GM19193 (cell line): ENCODE measurements at regions not wholly inside any gene's neighbourhood (a gene's known extent, or its start where the extent isn't known, plus 50 kb on each side); places are given as distances from the start of the nearest gene placed in this dataset.
A peak's percentile ranks its signal among the peaks of the same experiment; 100 is the strongest.

Experiments used
- POLR2A ChIP-seq: IDR thresholded peaks from 4 replicates; pipeline ENCODE4 v1.6.1; 2011; ENCODE audit not compliant: insufficient read depth, insufficient read length; ENCODE audit errors: extremely low read depth

DNA sequence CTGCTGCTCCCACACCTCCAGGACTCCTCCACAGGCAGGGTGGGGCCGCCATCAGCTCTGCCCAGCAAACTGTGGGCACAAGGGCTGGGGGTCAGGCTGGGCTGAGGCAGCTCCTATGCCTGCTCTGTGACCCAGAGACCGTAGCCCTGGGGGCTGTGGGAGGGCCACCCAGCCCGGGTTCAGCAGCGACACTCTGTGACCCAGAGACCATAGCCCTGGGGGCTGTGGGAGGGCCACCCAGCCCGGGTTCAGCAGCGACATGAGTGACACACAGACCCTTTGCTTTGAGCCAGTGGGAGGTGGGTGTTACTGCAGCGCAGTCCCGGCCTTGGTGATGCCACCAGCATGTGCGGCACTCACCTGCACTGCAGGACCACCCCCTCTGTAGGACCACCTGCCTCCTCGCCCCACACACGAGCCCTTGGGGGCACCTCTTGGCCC, 118.9 kb upstream of the LPCAT1 start:
- TF ChIP-seq POLR2A: no peak

DNA sequence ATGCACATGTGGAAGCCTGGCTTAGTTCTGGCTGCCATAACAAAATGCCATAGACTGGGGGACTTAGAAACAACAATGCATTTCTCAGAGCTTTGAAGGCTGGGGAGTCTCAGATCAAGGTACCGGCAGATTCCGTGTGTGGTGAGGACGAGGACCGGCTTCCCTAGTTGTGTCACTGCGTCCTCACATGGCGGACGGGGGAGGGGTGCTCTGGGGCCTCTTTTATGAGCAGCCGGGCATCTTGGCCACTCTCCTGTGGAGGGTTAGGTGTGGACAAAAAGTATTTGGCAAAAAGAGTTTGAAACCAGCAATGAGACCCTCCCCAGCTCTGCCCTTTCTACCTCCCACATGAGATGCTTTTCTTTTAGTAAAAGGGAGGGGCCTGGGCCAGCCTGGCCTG, 118.5 kb upstream of the LPCAT1 start:
- no peak for TF ChIP-seq POLR2A

DNA sequence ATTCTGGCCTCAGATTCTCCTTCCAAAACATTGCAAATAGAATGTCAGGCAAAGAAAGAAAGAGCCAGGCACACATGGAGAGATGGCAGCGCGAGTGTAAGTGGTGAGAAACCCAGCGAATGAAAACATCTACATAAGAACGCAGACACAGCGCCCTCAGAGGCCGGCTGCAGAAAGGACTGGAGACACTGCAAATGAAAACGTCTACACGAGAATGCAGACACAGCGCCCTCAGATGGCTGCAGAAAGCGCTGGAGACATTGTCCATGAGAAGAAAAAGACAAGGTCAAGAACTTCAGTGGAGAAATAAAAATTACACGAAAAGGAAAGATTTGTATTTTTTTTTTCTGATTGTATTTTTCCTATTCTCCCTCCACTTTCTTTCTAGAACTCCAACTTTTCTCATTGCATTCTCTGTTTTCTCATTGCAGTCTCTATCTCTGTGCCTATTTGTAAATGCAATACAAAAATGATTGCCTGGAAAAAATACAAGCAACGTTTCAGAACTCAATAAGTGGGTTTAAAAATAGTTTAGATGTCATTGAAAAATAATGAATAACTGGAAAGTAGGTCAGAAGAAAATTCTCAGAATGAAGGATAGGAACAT, 117.9 kb upstream of the LPCAT1 start:
- TF ChIP-seq POLR2A: no peak

DNA sequence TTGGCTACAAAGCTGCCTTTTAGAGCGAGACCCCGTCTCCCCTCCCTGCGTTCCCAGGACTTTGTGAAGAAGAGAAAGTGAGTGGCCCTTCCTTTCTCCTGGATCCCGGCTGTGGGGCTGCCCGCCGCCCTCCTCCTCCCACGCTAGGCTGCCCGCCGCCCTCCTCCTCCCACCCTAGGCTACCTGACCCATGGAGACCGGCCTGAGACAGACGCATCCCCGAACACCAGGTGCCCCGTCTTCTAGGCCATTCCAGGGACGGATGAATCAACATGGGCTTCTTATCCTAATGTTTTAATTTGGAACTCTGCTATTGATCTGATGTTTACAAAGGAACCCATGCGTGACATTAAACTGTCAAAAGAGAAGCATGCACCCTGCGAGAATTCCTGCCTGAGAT, 117.3 kb upstream of the LPCAT1 start:
- TF ChIP-seq POLR2A: no peak

DNA sequence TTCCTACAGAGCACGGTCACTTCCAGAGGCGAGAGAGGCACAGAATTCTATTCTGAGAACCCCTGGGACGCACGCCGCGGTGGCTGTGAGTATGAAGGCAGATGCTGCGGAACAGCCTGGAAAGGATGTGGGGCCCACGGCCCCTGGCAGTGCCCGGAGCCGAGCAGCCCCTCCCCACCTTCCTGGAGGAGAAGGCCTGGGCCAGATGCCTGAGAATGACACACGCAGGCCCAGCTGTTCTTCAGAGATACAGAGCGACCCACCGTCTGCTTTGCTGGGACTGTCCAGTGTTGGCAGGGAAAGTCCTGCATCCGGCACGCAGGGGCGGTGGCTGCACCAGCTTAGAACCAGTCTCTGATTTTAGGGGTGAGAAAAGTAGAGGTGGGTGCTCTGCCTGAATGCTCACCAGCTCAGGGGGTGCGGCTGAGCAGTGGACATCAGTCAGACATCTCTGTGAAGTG, 116.7 kb upstream of the LPCAT1 start:
- TF ChIP-seq POLR2A: no peak

DNA sequence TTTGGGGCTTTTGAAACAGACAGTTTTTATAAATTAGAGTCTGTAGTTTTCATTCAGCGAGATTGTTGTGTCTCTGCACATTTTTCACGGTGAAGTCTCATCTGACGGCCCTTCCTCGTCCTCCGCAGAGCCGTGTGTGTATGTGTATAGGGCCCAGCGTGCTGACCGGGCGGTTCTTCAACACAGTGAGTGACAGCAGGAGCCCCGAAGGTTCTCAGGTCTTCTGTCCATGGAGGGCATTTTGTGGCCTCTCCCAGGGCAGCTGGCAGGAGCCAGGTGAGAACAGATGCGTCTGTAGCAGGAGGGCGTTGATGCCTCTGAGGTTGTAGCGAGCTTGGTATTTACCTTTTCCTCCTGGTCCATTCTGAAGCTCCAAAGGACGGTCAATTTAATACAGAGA, 116.0 kb upstream of the LPCAT1 start:
- no peak for TF ChIP-seq POLR2A

DNA sequence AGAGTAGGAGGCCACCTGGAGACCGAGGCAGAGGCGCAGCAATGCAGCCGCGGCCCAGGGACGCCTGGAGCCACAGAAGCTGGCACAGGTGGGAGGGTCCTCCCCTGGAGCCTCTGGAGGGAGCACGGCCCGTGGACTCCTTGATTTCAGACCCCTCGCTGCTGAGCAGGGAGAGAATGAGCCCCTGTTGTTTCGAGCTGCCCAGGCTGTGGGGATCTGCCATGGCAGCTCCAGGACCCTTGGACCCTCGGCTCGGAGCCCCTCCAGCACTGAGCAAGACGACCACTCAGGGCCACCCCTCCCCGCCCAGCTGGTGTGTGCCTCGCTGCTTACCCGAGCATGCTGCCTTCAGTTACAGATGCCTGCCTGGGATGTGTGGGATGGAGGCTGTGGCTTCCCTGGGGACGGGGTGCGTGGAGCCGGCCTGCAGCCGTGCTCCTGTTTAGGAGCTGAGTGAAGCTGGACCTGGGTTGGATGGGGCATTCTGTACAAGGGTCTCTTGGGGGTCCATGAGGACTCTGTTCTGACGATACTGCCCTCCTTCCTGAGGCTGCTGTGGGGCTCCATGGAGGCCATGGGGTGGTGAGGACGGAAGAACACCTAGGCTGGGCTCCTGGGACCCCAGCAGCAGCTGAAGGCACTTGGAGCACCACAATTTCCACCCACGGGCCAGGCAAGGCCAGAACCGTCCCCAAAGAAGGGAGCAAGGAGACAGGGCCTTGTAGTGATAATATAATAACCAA, 115.1 kb upstream of the LPCAT1 start:
- no peak for TF ChIP-seq POLR2A

DNA sequence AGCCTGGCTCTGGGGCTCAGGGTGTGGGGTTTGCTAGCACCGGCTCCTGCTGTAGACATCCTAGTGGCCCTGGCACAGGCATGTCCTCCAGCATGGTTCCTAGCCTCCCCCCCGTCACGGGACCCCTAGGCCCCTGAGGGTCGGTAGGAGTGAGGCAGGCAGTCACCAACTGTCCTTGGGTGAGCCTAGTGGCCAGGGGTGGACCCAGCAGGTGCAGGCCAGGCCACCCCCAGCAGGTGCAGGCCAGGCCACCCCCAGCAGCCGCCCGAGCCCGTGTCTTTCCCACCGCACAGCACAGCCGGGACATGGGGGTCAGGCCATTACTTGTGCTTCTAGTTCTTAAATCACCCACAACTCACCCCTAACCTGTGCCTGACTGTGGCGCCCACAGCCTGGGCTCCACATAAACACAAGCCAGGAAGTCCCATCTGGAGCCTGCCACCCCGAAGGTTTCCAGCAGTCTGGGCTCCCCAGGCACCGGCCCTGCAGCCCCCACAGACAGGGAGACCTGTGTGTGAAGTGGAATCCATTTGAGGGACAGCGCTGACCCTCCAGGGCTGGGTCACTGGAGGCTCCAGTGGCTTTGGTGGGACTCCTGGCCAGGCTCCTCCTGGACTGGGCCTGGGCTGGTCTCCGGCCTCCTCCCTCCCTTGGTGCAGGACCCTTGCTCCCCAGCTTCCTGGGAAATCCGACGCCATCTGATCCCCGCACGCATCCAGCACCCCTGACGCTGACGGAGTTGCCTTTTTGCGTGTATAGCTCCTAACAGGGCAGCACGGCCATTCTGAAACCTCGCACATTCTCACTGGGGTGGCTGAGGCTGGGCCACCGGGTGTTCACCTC, 114.1 kb upstream of the LPCAT1 start:
- no peak for TF ChIP-seq POLR2A

DNA sequence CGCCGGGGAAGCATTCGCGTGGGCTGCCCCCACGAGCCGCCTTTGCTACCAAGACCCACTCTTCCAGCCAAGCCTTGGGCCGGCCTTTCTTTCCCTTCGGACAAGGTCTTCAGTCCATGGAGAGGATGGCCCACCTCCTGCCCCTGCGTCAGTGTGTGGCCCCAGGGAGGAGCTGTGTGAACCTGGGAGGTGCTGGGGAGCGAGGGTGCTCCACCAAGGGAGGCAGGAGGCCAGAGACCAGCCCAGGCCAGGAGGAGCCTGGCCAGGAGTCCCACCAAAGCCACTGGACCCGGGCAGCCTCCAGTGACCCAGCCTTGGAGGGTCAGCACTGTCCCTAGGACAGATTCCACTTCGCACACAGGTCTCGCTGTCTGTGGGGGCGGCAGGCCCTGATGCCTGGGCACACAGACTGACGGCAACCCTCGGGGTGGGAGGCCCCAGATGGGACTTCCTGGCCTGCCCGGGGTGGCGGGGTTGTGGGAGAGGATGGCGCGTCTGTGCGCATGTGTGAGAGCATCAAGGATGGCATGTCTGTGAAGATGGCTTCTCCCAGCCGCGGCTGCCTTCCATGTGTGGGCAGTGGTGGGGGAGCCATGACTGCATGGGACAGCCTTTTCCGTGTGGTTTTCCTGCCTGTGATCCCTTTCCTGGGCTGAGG, 113.3 kb upstream of the LPCAT1 start:
- TF ChIP-seq POLR2A: no peak

DNA sequence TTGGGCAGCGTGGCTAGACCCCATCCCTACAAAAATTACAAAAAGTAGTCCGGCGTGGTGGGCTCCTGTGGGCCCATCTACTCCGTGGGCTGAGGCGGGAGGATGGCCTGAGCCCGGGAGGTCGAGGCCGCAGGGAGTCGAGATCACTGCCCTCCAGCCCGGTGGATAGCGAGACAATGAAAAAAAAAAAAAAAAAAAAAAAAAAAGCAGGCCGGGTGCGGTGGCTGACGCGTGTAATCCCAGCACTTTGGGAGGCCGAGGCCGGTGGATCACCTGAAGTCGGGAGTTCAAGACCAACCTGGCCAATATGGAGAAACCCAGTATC, 110.5 kb upstream of the LPCAT1 start:
- TF ChIP-seq POLR2A: no peak

DNA sequence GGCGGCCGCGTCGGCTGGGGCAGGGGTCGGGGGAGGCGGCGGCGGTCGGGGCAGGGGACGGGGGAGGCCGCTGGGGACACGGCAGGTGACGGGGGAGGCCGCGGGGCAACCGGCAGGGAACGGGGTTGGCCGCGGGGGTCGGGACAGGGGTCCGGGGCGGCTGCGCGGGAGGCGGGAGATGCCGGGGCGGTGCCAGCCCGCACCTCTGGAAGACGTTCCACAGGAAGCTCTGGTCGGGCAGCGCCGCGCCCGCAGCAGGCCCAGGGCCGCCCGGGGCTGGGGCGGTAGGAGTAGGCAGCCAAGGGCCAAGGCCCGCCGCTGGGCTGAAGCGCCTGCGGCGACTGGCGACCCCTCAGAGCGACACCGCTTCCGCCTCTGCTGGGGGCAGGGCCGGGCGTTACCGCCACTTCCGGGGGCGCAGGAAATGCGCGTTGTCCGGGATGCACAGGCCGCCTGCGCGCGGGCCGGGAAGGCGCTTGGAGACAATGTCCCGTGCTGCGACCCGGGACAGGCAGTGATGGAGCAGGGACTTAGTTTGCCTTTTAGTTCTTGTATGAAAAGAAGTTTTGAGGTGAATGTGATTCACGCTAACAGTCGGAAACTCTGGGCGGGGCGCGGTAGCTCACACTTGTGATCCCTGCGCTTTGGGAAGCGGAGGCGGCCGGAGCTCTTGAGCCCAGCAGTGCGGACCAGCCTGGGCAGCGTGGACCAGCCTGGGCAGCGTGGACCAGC, 110.0 kb upstream of the LPCAT1 start:
- TF ChIP-seq POLR2A: peak; percentile 93

DNA sequence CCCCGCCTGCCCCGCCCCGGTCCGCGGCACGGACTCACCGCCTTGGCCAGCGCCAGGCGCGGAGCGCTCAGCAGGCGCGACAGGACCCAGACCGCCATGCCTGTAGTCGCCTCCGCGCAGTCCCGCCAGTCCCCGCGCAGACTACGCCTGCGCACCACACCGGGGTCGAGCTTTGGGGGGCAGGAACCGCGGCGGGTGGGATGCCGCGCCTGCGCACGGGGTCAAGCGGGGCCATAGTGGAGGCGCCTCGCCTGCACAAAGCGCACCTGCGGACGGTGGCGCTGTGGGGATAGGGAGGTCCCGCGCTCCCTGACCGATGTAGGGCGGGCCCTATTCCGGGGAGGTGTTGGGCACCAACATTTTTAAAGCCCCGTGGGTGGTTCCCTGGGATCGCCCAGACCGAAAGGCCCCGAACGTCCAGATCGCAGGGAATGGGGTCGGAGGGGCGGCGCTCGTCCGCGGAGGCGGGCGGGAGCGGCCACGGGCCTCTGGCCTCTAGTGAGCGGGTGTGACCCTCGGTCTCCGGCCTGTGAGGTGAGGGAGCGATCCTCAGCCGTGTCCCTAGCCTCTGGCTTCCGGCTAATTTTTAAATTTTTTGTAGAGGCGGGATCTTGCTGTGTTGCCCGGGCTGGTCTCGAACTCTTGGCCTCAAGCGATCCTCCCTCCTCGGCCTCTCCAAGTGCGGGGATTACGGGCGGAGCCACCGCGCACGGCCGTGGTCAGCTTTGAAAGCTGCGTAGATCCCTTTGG, 70.8 kb upstream of the LPCAT1 start:
- peak; percentile 65 for TF ChIP-seq POLR2A

DNA sequence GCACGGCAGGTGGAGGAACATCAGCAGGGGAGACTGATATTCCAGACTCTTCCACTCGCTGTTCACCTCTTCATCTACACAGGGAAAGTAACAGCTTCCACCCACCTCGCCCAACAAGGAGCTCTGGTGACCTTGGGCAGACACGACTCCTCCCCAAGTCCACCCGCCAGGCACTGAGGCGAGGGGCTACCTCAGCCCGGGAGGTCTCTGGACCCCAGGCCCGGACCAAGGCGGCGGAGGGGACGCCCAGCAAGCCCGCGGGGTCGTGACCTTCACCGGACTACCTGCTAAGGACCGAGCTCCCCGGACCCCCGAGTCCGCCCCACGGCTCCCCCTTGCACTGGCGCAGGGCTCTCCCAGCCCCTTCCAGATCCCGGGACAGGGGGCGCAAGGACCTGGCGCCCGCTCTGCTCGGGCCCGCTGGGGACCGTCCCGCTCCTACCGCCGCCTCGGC, 70.2 kb upstream of the LPCAT1 start:
- no peak for TF ChIP-seq POLR2A
